HepG2 (cell line): ENCODE measurements at regions not wholly inside any gene's neighbourhood (a gene's known extent, or its start where the extent isn't known, plus 50 kb on each side); places are given as distances from the start of the nearest gene placed in this dataset.

ENCODE experiments used
- ATAC-seq: fragments of 200-7000 bp; cut with Tn5 transposase; 3 replicates; pipeline ENCODE4 v1.9.1; 2020; ENCODE audit warnings: mild to moderate bottlenecking, moderate library complexity
- BruUV-seq: library from RNA; stranded (reverse); fragments of 400-500 nt; replicated peaks from 2 replicates; lab custom pipeline; 2021; lab: Mats Ljungman, UMichigan
- CTCF ChIA-PET: fragments of 300-600 bp; formaldehyde crosslinking; extraction: SDS; loops from one replicate; lab custom pipeline; 2021; ENCODE audit warnings: low total read pairs, inconsistent platforms, low intra/inter-chr PET ratio; lab: Yijun Ruan, JAX
- POLR2A ChIA-PET: fragments of 350-600 bp; sonication (Branson Sonifier 250); formaldehyde crosslinking; loops from one replicate; lab custom pipeline; 2020; ENCODE audit warnings: antibody characterized with exemption, inconsistent platforms; lab: Yijun Ruan, JAX
- DNase-seq: peaks from one replicate; pipeline ENCODE4 v3.0.0-alpha.2; 2015; ENCODE audit warnings: low spot score
- FAIRE-seq: peaks from 3 replicates; lab custom pipeline; 2011; peaks lifted over from hg19 to GRCh38; lab: Jason Lieb, UNC
- H2AFZ ChIP-seq: one replicate; pipeline ENCODE4 v1.6.1; 2011; ENCODE audit warnings: low read length, inconsistent platforms
- H3K27ac ChIP-seq: fragments of 300-600 bp; 3 replicates; pipeline ENCODE4 v1.8.0; 2011; ENCODE audit warnings: mixed run types, mild to moderate bottlenecking, mixed read lengths, low read length, inconsistent platforms; ENCODE audit not compliant: insufficient read depth; ENCODE audit errors: extremely low read length
- H3K27me3 ChIP-seq, 2 experiments: fragments of 200-600 bp in 1 of 2; 2 replicates in 1 of 2; 3 replicates in 1 of 2; pipeline versions ENCODE4 v1.6.0 to v1.8.0; 2011; ENCODE audit warnings: low read length in 2 of 2, mild to moderate bottlenecking in 2 of 2, moderate library complexity in 2 of 2, inconsistent platforms in 1 of 2; ENCODE audit not compliant: insufficient read depth in 2 of 2, control insufficient read depth in 1 of 2
- H3K36me3 ChIP-seq, 2 experiments: fragments of 200-600 bp in 1 of 2; replicated peaks in 1 of 2; 2 replicates in 1 of 2; 3 replicates in 1 of 2; pipeline versions ENCODE4 v1.5.1 to v1.8.0; 2011; ENCODE audit warnings: low read length in 2 of 2, inconsistent platforms in 1 of 2; ENCODE audit not compliant: insufficient read depth in 2 of 2, control insufficient read depth in 1 of 2
- H3K4me1 ChIP-seq: 2 replicates; pipeline ENCODE4 v1.5.1; 2012; ENCODE audit warnings: low read length, inconsistent platforms; ENCODE audit not compliant: insufficient read depth
- H3K4me2 ChIP-seq: 2 replicates; pipeline ENCODE4 v1.6.0; 2011; ENCODE audit warnings: low read depth, low read length, inconsistent platforms
- H3K4me3 ChIP-seq, 3 experiments: fragments of 200-600 bp in 1 of 3; sonication (generic), shearing (Covaris generic) in 1 of 3; replicated peaks in 1 of 3; 2 replicates each; pipeline ENCODE4 v1.5.1; 2011 to 2016; ENCODE audit warnings: low read length in 3 of 3, inconsistent platforms in 2 of 3, low read depth in 2 of 3, mild to moderate bottlenecking in 2 of 3, control low read depth in 1 of 3, mixed read lengths in 1 of 3; ENCODE audit not compliant: insufficient read depth in 1 of 3
- H3K79me2 ChIP-seq: one replicate; pipeline ENCODE4 v1.6.1; 2011; ENCODE audit warnings: low read length, inconsistent platforms; ENCODE audit not compliant: insufficient read depth
- H3K9ac ChIP-seq: 2 replicates; pipeline ENCODE4 v1.6.0; 2011; ENCODE audit warnings: mild to moderate bottlenecking, low read depth, low read length, inconsistent platforms; ENCODE audit not compliant: insufficient read depth
- H3K9me3 ChIP-seq: 2 replicates; pipeline ENCODE4 v1.5.1; 2012; ENCODE audit warnings: mild to moderate bottlenecking, low read length
- H4K20me1 ChIP-seq: 2 replicates; pipeline ENCODE4 v1.6.0; 2011; ENCODE audit warnings: inconsistent platforms, mild to moderate bottlenecking, low read length, moderate library complexity; ENCODE audit not compliant: insufficient read depth
- ARHGAP35 ChIP-seq: sonication (generic); formaldehyde crosslinking; IDR thresholded peaks from 2 replicates; pipeline ENCODE4 v1.9.0; 2022; ENCODE audit warnings: mild to moderate bottlenecking, inconsistent platforms, moderate library complexity, missing genetic modification reagents, borderline replicate concordance
- ARNTL ChIP-seq: sonication (generic); formaldehyde crosslinking; IDR thresholded peaks from 2 replicates; pipeline ENCODE4 v1.4.0; 2020; ENCODE audit warnings: mild to moderate bottlenecking, missing genetic modification reagents
- ATF1 ChIP-seq: IDR thresholded peaks from 2 replicates; pipeline ENCODE4 v1.6.1; 2016; ENCODE audit warnings: mild to moderate bottlenecking, control low read depth
- ERF ChIP-seq: IDR thresholded peaks from 2 replicates; pipeline ENCODE4 v1.6.1; 2018; ENCODE audit warnings: missing biosample characterization, missing genetic modification reagents
- GPN1 ChIP-seq: sonication (generic); formaldehyde crosslinking; IDR thresholded peaks from 2 replicates; pipeline ENCODE4 v1.5.1; 2020; ENCODE audit warnings: missing genetic modification reagents, borderline replicate concordance
- GTF2F1 ChIP-seq: fragments of 150-350 bp; IDR thresholded peaks from 2 replicates; pipeline ENCODE4 v1.6.1; 2014; ENCODE audit warnings: low read length
- HNRNPH1 ChIP-seq: fragments of 200-400 bp; formaldehyde crosslinking; optimal IDR thresholded peaks from 2 replicates; pipeline ENCODE3; 2017; ENCODE audit warnings: mild to moderate bottlenecking, low read depth, low read length
- KDM4B ChIP-seq: sonication (generic); formaldehyde crosslinking; IDR thresholded peaks from 2 replicates; pipeline ENCODE4 v1.4.0; 2020; ENCODE audit warnings: missing genetic modification reagents
- MIER3 ChIP-seq: IDR thresholded peaks from 2 replicates; pipeline ENCODE4 v1.6.1; 2016; ENCODE audit warnings: missing compliant biosample characterization, borderline replicate concordance
- SALL2 ChIP-seq: sonication (generic); formaldehyde crosslinking; IDR thresholded peaks from 2 replicates; pipeline ENCODE4 v1.8.1; 2023; ENCODE audit warnings: mild to moderate bottlenecking, missing genetic modification reagents, inconsistent platforms
- SIX1 ChIP-seq: sonication (generic); formaldehyde crosslinking; IDR thresholded peaks from 2 replicates; pipeline ENCODE4 v1.4.0; 2020; ENCODE audit warnings: missing genetic modification reagents, borderline replicate concordance
- TAF15 ChIP-seq: fragments of 200-400 bp; formaldehyde crosslinking; IDR thresholded peaks from one replicate; pipeline ENCODE4 v1.6.1; 2018; ENCODE audit warnings: mild to moderate bottlenecking, low read depth, low read length; ENCODE audit not compliant: poor library complexity, severe bottlenecking
- ZNF143 ChIP-seq: sonication (generic); formaldehyde crosslinking; IDR thresholded peaks from 2 replicates; pipeline ENCODE4 v1.4.0; 2020; ENCODE audit warnings: missing genetic modification reagents
- ZNF496 ChIP-seq: sonication (generic); formaldehyde crosslinking; IDR thresholded peaks from 2 replicates; pipeline ENCODE4 v1.8.1; 2023; ENCODE audit warnings: mild to moderate bottlenecking, moderate library complexity, missing genetic modification reagents; ENCODE audit not compliant: insufficient replicate concordance
- ZNF678 ChIP-seq: sonication (generic); formaldehyde crosslinking; IDR thresholded peaks from 2 replicates; pipeline ENCODE4 v1.4.0; 2020; ENCODE audit warnings: mild to moderate bottlenecking, missing genetic modification reagents
- ZNF83 ChIP-seq: sonication (generic); formaldehyde crosslinking; IDR thresholded peaks from 2 replicates; pipeline ENCODE4 v1.4.0; 2020; ENCODE audit warnings: missing genetic modification reagents, mild to moderate bottlenecking, borderline replicate concordance
- in situ Hi-C: cut with HindIII; loops from 2 replicates; pipeline ENCODE4 v1.10.0; 2017; ENCODE audit warnings: low pct_unique_long_range_greater_than_20kb; ENCODE audit not compliant: extremely low pct_ligation_motif_present
- intact Hi-C: fragments of 100-400 bp; cut with micrococcal nuclease; formaldehyde crosslinking; loops from one replicate; pipeline ENCODE4 v1.10.0; 2022; ENCODE audit not compliant: unreplicated experiment
- TF ChIP-seq, protein P1 (sequence below): sonication (generic); formaldehyde crosslinking; IDR thresholded peaks from 2 replicates; pipeline ENCODE4 v1.4.0; 2020; ENCODE audit warnings: mild to moderate bottlenecking, missing genetic modification reagents, borderline replicate concordance

GRCh38 chr2:81148323-81148722, 843.8 kb upstream of the LRRTM1 start (continued):
- TF ChIP-seq GPN1 (CRISPR knock-in tag) (no peak), KDM4B (no peak), ZNF143 (CRISPR knock-in tag) (no peak), SALL2 (CRISPR knock-in tag) (no peak), HNRNPH1 (no peak), ATF1 (no peak)

DNA sequence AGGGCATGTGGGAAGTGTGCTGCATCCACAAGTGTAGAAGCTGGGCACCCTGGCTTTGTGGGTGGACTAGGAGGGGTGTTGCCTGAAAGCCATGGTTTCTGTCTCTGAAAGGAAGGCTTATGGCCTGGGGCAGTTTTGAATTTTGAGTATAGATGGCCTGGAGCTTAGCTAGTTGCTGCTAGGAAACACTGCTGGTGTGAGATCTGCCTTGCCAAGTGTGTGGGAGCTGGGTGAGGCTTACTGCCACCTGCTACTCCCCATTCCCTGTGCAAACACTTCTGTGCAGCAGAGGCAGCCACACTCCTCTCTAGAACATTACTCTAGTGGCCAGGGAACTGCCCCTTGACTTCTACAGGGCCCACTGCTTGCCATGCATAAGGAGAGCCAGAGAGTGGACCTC, 831.7 kb upstream of the LRRTM1 start:
- TF ChIP-seq, protein P1, sequence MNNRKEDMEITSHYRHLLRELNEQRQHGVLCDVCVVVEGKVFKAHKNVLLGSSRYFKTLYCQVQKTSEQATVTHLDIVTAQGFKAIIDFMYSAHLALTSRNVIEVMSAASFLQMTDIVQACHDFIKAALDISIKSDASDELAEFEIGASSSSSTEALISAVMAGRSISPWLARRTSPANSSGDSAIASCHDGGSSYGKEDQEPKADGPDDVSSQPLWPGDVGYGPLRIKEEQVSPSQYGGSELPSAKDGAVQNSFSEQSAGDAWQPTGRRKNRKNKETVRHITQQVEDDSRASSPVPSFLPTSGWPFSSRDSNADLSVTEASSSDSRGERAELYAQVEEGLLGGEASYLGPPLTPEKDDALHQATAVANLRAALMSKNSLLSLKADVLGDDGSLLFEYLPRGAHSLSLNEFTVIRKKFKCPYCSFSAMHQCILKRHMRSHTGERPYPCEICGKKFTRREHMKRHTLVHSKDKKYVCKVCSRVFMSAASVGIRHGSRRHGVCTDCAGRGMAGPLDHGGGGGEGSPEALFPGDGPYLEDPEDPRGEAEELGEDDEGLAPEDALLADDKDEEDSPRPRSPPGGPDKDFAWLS (CRISPR knock-in tag), result no peak
- TF ChIP-seq ARHGAP35 (CRISPR knock-in tag) (no peak), ERF (CRISPR knock-in tag) (no peak), MIER3 (CRISPR knock-in tag) (no peak), ZNF496 (CRISPR knock-in tag) (no peak), ZNF678 (no peak), ZNF83 (CRISPR knock-in tag) (no peak), SIX1 (CRISPR knock-in tag) (no peak), GTF2F1 (no peak), TAF15 (no peak), ARNTL (CRISPR knock-in tag) (no peak)
- FAIRE-seq (no peak), DNase-seq (no peak), ATAC-seq (no peak)
- Histone ChIP-seq H3K79me2 (no peaks in the 10 kb centered on the region), H4K20me1 (no peaks in the 10 kb centered on the region), H3K4me3 (no peak overlapping the region), H3K9ac (no peak overlapping the region), H2AFZ (no peak overlapping the region), H3K4me1 (no peaks in the 10 kb centered on the region), H3K36me3 (no peaks in the 10 kb centered on the region), H3K27ac (no peak overlapping the region), H3K9me3 (peaks cover 82% of the 10 kb centered on the region), H3K4me2 (no peak overlapping the region), H3K27me3 (no peaks in the 10 kb centered on the region)
- CTCF ChIA-PET, result no interaction called here
- in situ Hi-C loops, result no loop called here
- intact Hi-C loops, result no loop called here
- POLR2A ChIA-PET, result no interaction called here
- BruUV-seq, result no TSS peak
